Prostate gland (tissue), 2 donors: ENCODE measurements at regions not wholly inside any gene's neighbourhood (a gene's known extent, or its start where the extent isn't known, plus 50 kb on each side); places are given as distances from the start of the nearest gene placed in this dataset.

Experiments used
- DNase-seq: peaks from one replicate; pipeline ENCODE4 v3.0.0-alpha.2; 2019; ENCODE audit warnings: low spot score
- H3K27ac ChIP-seq, 2 donors: fragments of 200-600 bp; sonication (generic); 2 replicates each; pipeline ENCODE4 v1.5.1; 2017 to 2019
- H3K27me3 ChIP-seq: fragments of 200-600 bp; sonication (generic); replicated peaks from 2 replicates; pipeline ENCODE4 v1.5.1; 2019; ENCODE audit not compliant: insufficient read depth
- H3K36me3 ChIP-seq, 2 donors: fragments of 200-600 bp; sonication (generic); 1 replicate in 1 of 2; 2 replicates in 1 of 2; pipeline versions ENCODE4 v1.5.1 to v1.8.1; 2017 to 2019
- H3K4me1 ChIP-seq: fragments of 200-600 bp; sonication (generic); replicated peaks from 2 replicates; pipeline ENCODE4 v1.5.1; 2019
- H3K4me3 ChIP-seq, 2 donors: fragments of 200-600 bp; sonication (generic); 2 replicates each; pipeline ENCODE4 v1.5.1; 2017 to 2019
- H3K9me3 ChIP-seq: fragments of 200-600 bp; sonication (generic); 2 replicates; pipeline ENCODE4 v1.5.1; 2017
- POLR2A ChIP-seq: fragments of 450-650 bp; IDR thresholded peaks from one replicate; pipeline ENCODE4 v1.6.1; 2016; ENCODE audit warnings: antibody characterized with exemption, mild to moderate bottlenecking
- POLR2AphosphoS5 ChIP-seq: sonication (generic); formaldehyde crosslinking; IDR thresholded peaks from one replicate; pipeline ENCODE4 v1.6.1; 2017; ENCODE audit warnings: antibody characterized with exemption
- WGBS: methylation state at CpG from one replicate; pipeline ENCODE4 v1.1.5; 2018; 5-methylcytosine and 5-hydroxymethylcytosine counted together
- intact Hi-C: fragments of 100-400 bp; cut with DNase I; formaldehyde crosslinking; loops from one replicate; pipeline ENCODE4 v1.14.2; 2022
- TF ChIP-seq, protein P1 (sequence below), 4 experiments: fragments of 200-600 bp in 2 of 4; fragments of 450-650 bp in 2 of 4; sonication (generic) in 2 of 4; IDR thresholded peaks; 1 replicate in 3 of 4; 2 replicates in 1 of 4; pipeline ENCODE4 v1.5.1; 2016 to 2019; ENCODE audit warnings: antibody characterized with exemption in 4 of 4, mild to moderate bottlenecking in 2 of 4, moderate library complexity in 2 of 4

DNA sequence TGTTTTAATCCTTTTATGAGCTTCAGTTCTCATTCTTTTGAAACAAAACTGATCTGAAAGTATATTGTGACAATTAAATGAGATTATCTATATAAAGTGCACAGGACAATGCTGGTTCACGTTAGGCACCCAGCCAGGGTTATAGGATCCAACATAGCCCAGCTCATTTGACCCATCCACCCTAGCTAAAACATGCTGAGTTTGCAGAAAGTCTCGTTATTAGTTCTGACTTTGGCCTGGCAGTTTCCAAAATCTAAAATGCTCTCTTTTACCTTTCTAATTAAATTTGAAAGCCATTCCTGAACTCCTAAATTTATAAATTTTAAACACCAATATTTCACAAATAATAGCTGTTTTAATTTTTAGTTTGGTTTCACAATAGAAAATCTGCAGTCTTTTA lies 131.9 kb upstream of the PTPRD start:
- no peak for DNase-seq
- no peak for TF ChIP-seq POLR2A
- TF ChIP-seq, protein P1, sequence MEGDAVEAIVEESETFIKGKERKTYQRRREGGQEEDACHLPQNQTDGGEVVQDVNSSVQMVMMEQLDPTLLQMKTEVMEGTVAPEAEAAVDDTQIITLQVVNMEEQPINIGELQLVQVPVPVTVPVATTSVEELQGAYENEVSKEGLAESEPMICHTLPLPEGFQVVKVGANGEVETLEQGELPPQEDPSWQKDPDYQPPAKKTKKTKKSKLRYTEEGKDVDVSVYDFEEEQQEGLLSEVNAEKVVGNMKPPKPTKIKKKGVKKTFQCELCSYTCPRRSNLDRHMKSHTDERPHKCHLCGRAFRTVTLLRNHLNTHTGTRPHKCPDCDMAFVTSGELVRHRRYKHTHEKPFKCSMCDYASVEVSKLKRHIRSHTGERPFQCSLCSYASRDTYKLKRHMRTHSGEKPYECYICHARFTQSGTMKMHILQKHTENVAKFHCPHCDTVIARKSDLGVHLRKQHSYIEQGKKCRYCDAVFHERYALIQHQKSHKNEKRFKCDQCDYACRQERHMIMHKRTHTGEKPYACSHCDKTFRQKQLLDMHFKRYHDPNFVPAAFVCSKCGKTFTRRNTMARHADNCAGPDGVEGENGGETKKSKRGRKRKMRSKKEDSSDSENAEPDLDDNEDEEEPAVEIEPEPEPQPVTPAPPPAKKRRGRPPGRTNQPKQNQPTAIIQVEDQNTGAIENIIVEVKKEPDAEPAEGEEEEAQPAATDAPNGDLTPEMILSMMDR (IDR thresholded peaks at IDR 0.05), result no peak
- no peak for TF ChIP-seq POLR2AphosphoS5
- H3K27ac ChIP-seq, result no peak overlapping the region
- H3K9me3 ChIP-seq, result no peaks in the 10 kb centered on the region
- 50% methylated on average over 2 of the region's 2 CpGs for WGBS
- H3K36me3 ChIP-seq, result no peaks in the 10 kb centered on the region
- intact Hi-C loops, result no loop called here
- H3K4me3 ChIP-seq, result no peak overlapping the region
- H3K27me3 ChIP-seq, result no peaks in the 10 kb centered on the region
- no peaks in the 10 kb centered on the region for H3K4me1 ChIP-seq

DNA sequence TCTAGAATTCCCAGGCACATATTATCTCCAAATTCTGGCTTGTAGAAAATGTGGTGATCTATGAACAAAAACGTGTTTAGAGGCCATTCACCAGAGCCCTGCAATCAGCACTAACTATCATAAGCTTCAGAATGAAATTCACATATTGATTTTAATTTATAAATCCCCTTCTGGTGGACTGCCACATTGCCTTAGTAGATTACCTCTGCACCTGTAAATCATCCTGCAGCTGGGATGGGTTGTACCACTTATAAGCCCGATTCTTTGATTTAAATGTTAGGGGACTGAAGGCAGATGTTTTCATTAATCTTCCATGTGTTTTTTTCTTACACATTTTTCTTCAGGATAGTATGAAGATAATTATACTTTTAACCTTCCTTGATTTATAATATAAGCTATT lies 140.7 kb upstream of the PTPRD start:
- H3K27me3 ChIP-seq, result no peaks in the 10 kb centered on the region
- H3K36me3 ChIP-seq, result no peaks in the 10 kb centered on the region
- H3K4me3 ChIP-seq, result no peak overlapping the region
- intact Hi-C loops, result no loop called here
- TF ChIP-seq POLR2A (no peak), POLR2AphosphoS5 (no peak)
- TF ChIP-seq, protein P1 (IDR thresholded peaks at IDR 0.05), result no peak
- no peaks in the 10 kb centered on the region for H3K4me1 ChIP-seq
- DNase-seq, result no peak
- no peaks in the 10 kb centered on the region for H3K9me3 ChIP-seq
- no peak overlapping the region for H3K27ac ChIP-seq
- 71% methylated on average over 2 of the region's 2 CpGs for WGBS

DNA sequence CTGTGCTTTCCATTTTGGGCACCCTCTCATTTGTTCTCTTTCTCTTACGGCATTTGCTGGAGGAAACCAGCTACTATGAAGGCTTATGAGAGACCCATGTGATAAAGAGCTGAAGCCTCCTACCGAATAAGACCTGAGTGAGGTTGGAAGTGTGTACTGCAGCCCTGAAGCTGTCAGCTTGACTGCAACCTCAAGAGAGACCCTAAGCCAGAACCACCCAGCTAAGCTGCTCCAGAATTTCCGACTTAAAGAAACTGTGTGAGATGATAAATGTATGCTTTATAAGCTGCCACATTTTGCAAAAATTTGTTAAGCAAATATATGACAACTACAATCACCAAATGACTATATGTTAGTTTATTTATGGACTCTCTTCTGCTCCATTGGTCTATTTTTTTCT lies 151.7 kb upstream of the PTPRD start:
- no peak overlapping the region for H3K27ac ChIP-seq
- H3K27me3 ChIP-seq, result no peaks in the 10 kb centered on the region
- no peaks in the 10 kb centered on the region for H3K36me3 ChIP-seq
- no peaks in the 10 kb centered on the region for H3K4me1 ChIP-seq
- DNase-seq, result no peak
- WGBS, result 92% methylated on average over 3 of the region's 3 CpGs
- H3K9me3 ChIP-seq, result peaks cover 3% of the 10 kb centered on the region
- intact Hi-C loops, result no loop called here
- H3K4me3 ChIP-seq, result no peak overlapping the region
- TF ChIP-seq POLR2A, result no peak
- TF ChIP-seq, protein P1 (IDR thresholded peaks at IDR 0.05), result no peak
- no peak for TF ChIP-seq POLR2AphosphoS5

DNA sequence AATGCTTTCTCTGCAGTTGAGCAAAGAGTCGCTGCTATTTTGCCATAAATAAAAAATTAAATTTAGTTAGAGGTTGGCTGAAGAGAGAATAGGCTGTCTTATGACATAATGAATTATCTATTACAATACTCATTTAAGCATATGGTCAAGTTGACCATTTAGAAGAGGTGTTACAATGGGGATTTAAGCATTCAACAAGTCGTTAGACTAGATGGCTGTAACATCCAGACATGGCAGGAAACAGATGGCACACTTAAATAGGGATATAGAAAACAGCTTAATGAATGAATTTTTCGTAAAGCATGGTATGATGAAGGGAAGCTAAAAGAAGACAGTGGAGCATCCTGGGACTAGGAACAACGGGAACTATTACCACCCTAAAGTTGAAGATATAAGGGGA lies 160.3 kb upstream of the PTPRD start:
- 67% methylated on average over 4 of the region's 4 CpGs for WGBS
- no peak overlapping the region for H3K4me3 ChIP-seq
- no peaks in the 10 kb centered on the region for H3K4me1 ChIP-seq
- H3K27ac ChIP-seq, result no peak overlapping the region
- DNase-seq, result no peak
- H3K9me3 ChIP-seq, result no peaks in the 10 kb centered on the region
- intact Hi-C loops, result no loop called here
- H3K27me3 ChIP-seq, result no peaks in the 10 kb centered on the region
- no peak for TF ChIP-seq POLR2AphosphoS5
- no peak for TF ChIP-seq POLR2A
- TF ChIP-seq, protein P1 (IDR thresholded peaks at IDR 0.05), result no peak
- H3K36me3 ChIP-seq, result no peaks in the 10 kb centered on the region

DNA sequence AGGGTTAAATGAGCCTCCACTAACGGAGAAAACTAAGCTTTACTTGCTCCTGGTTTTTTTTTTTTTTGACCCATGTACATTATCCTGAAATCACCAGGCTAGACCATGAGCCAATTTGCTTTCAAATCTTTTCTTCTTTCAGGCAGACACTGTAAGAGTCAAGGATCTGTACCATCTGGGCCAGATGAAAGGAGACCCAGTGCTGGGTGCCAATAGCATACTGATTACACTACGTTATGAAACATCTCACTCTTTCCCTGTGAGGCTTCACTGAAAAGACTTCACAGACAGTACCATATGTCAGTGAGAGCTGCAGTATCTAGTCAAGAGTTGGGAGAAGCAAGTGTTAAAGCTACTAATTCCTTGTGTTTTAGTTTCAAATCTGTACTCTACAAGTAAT lies 161.2 kb upstream of the PTPRD start:
- Histone ChIP-seq H3K9me3 (no peaks in the 10 kb centered on the region), H3K36me3 (no peaks in the 10 kb centered on the region), H3K27me3 (no peaks in the 10 kb centered on the region), H3K4me1 (no peaks in the 10 kb centered on the region), H3K4me3 (no peak overlapping the region), H3K27ac (no peak overlapping the region)
- WGBS, result 48% methylated on average over 2 of the region's 2 CpGs
- intact Hi-C loops, result no loop called here
- TF ChIP-seq, protein P1 (IDR thresholded peaks at IDR 0.05), result no peak
- TF ChIP-seq POLR2AphosphoS5, result no peak
- no peak for TF ChIP-seq POLR2A
- no peak for DNase-seq
